AG04449 (cell line): ENCODE measurements at regions not wholly inside any gene's neighbourhood (a gene's known extent, or its start where the extent isn't known, plus 50 kb on each side); places are given as distances from the start of the nearest gene placed in this dataset.

Experiments used
- CTCF ChIA-PET: fragments of 350-600 bp; formaldehyde crosslinking; extraction: SDS; loops from one replicate; lab custom pipeline; 2021; ENCODE audit warnings: antibody characterized with exemption; lab: Yijun Ruan, JAX
- POLR2A ChIA-PET: fragments of 400-600, 350-600 bp; formaldehyde crosslinking; extraction: SDS; loops from one replicate; lab custom pipeline; 2020; ENCODE audit warnings: antibody characterized with exemption, inconsistent platforms; lab: Yijun Ruan, JAX
- DNase-seq: peaks from one replicate; pipeline ENCODE4 v3.0.0-alpha.2; 2010; ENCODE audit warnings: low read depth, low spot score
- H3K4me3 ChIP-seq: 2 replicates; pipeline ENCODE4 v1.5.1; 2011; ENCODE audit warnings: low read depth, mild to moderate bottlenecking, control low read depth, low read length
- CTCF ChIP-seq: IDR thresholded peaks from one replicate; pipeline ENCODE4 v1.5.1; 2011; ENCODE audit warnings: mild to moderate bottlenecking, moderate library complexity, low read length, control low read depth, inconsistent platforms; ENCODE audit not compliant: insufficient read depth; ENCODE audit errors: missing control alignments

GRCh38 chr6:91278416-91278815, 691.5 kb upstream of the MAP3K7 start:
- no peak for TF ChIP-seq CTCF
- DNase-seq: no peak
- CTCF ChIA-PET: no interaction called here
- POLR2A ChIA-PET: no interaction called here
- no peak overlapping the region for H3K4me3 ChIP-seq

DNA sequence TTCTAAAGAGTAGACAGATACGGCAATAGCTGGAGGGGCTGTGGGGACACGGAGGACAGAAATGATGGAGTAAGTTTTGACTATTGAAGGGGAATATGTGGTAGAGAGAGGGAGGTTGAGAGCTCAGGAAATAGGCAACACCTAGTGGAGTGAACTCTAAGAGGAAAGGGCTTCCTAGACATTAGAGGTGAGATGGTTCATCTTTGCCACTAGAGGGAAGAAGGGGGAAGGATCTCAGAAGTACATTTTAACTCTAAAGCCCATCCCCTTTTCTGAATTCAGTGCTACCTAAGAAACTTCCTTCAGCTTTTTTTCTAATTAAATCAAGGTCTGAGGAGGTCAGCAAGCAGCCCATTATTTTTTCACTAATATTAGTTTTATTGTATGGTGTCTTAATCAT, 689.4 kb upstream of the MAP3K7 start:
- ChIA-PET CTCF (no interaction called here), POLR2A (no interaction called here)
- no peak overlapping the region for H3K4me3 ChIP-seq
- no peak for DNase-seq
- TF ChIP-seq CTCF: peak; percentile 22

GRCh38 chr6:91273729-91274128, 686.9 kb upstream of the MAP3K7 start:
- no peak overlapping the region for H3K4me3 ChIP-seq
- ChIA-PET POLR2A (no interaction called here), CTCF (no interaction called here)
- no peak for TF ChIP-seq CTCF
- no peak for DNase-seq

DNA sequence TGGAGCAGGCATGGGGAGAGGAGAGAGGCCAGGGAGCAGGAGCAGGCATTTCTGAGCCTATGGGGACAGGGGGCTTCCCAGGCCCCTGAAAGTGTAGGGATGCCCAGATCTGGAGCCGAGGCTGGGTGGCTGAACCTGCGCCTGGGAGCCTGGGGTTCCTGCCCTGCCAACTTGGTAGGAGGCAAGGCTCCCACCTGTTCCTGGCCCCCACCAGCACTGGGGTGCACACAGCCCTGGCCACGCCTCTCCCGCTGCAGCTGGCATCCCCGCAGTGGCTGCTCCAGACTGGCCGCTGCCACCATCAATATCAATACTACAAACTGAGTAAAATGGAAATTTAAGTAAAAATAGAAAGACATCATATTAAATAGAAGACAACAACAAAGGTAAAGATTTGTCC, 684.9 kb upstream of the MAP3K7 start:
- no peak overlapping the region for H3K4me3 ChIP-seq
- ChIA-PET POLR2A (no interaction called here), CTCF (no interaction called here)
- no peak for DNase-seq
- no peak for TF ChIP-seq CTCF

DNA sequence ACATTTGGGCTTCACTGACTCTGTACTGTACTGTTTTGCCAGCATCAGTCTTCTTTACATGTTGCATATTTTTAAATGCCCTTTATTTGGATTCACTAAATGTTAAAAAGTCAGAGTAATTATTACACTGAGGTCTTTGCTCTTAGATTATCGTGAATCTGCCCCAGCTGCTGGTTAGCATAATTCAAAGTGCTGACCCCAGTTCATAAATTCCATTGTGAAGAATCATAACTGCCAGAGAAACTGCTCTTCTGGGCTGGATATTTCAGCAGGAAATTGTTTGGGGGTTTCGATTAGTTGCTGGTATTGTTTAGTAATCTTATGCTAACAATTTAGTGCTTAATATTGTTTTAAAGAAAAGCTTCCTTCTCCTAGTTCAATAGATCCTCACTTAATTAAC, 682.1 kb upstream of the MAP3K7 start:
- ChIA-PET CTCF (no interaction called here), POLR2A (no interaction called here)
- no peak for DNase-seq
- H3K4me3 ChIP-seq: no peak overlapping the region
- no peak for TF ChIP-seq CTCF

DNA sequence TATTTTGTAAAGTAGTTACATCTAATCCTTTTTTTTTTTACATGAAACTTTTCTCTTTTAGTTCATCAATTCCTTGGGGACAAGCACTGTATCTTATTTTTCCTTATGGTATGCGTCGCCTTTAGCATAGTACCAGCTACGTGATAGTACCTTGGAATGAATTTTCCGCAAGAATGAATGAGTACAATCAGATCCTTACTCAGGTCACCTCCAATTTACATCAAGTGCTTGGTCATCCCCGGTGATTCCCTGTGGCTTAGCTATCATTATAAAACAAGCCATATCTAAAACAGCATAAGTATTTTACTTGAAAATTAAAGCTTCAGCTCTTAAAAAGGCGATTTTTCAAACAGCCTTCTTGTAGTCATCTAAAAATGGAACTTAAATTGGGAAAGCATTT, 680.4 kb upstream of the MAP3K7 start:
- no peak for DNase-seq
- H3K4me3 ChIP-seq: no peak overlapping the region
- ChIA-PET CTCF (no interaction called here), POLR2A (no interaction called here)
- no peak for TF ChIP-seq CTCF

DNA sequence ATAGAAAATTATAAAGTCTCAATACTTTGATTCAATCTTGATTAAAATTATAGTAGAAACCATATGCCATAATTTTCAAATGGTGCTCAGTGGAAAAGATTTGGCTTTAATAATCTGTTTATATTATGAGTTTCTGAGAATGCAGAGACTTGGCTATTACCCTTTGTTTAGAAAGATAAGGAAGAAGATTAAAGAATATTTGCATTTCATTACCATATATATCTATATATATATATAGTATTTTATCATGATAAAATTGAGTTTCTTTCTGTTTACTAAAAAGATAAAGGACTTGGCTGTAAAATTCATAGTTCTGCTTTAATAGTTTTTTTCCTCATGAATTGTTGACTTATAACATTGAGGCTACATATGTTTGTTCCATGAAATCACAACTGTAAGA, 679.3 kb upstream of the MAP3K7 start:
- TF ChIP-seq CTCF: no peak
- DNase-seq: no peak
- ChIA-PET POLR2A (no interaction called here), CTCF (no interaction called here)
- H3K4me3 ChIP-seq: no peak overlapping the region
